ENCODE measurements at regions not wholly inside any gene's neighbourhood (a gene's known extent, or its start where the extent isn't known, plus 50 kb on each side); places are given as distances from the start of the nearest gene placed in this dataset.

- Histone ChIP-seq H3K9me3 (ENCODE audit: control insufficient read depth in 4 of 4, insufficient read depth in 3 of 4, low read length in 3 of 4) (peaks cover 0 to 8% (median 1%) of the 10 kb centered on the region in 4 donors), H3K4me3 (no peak overlapping the region), H3K36me3 (ENCODE audit: control insufficient read depth in 4 of 4, insufficient read depth in 4 of 4, low read length in 4 of 4) (no peaks in the 10 kb centered on the region), H3K27ac (ENCODE audit: low read depth in 1 of 2, low read length in 1 of 2) (no peak overlapping the region), H3K4me1 (ENCODE audit: control insufficient read depth in 5 of 5, insufficient read depth in 5 of 5, low read length in 5 of 5) (no peaks in the 10 kb centered on the region), H3K9ac (ENCODE audit: insufficient read depth in 1 of 2, low read length in 2 of 2) (no peak overlapping the region), H3K27me3 (ENCODE audit: control insufficient read depth in 3 of 3, insufficient read depth in 3 of 3, low read length in 2 of 3) (peaks cover 0 to 6% (median 4%) of the 10 kb centered on the region in 3 donors)
- DNase-seq (no peak), ATAC-seq (ENCODE audit: insufficient read depth, low FRiP score) (no peak)
- TF ChIP-seq CTCF (IDR thresholded peaks at IDR 0.05; ENCODE audit: control extremely low read depth, extremely low read depth): no peak
- 40 to 44% methylated on average over 5 of the region's 5 CpGs for WGBS, 2 donors
Observed at GRCh38 chrX:10952619-10953018, 158.5 kb upstream of the HCCS start.

- Histone ChIP-seq H3K9ac (ENCODE audit: insufficient read depth in 1 of 2, low read length in 2 of 2) (no peak overlapping the region), H3K36me3 (ENCODE audit: control insufficient read depth in 4 of 4, insufficient read depth in 4 of 4, low read length in 4 of 4) (no peaks in the 10 kb centered on the region), H3K27me3 (ENCODE audit: control insufficient read depth in 3 of 3, insufficient read depth in 3 of 3, low read length in 2 of 3) (peaks cover 0 to 3% (median 0%) of the 10 kb centered on the region in 3 donors), H3K9me3 (ENCODE audit: control insufficient read depth in 4 of 4, insufficient read depth in 3 of 4, low read length in 3 of 4) (peaks cover 0 to 1% (median 0%) of the 10 kb centered on the region in 4 donors), H3K4me3 (no peak overlapping the region), H3K27ac (ENCODE audit: low read depth in 1 of 2, low read length in 1 of 2) (no peak overlapping the region), H3K4me1 (ENCODE audit: control insufficient read depth in 5 of 5, insufficient read depth in 5 of 5, low read length in 5 of 5) (no peaks in the 10 kb centered on the region)
- no peak for ATAC-seq (ENCODE audit: insufficient read depth, low FRiP score)
- no peak for TF ChIP-seq CTCF (IDR thresholded peaks at IDR 0.05; ENCODE audit: control extremely low read depth, extremely low read depth)
- DNase-seq: no peak
- 78 to 94% methylated on average over 8 of the region's 8 CpGs for WGBS, 2 donors
Observed at GRCh38 chrX:10965174-10965798, 145.8 kb upstream of the HCCS start.

- Histone ChIP-seq H3K4me1 (ENCODE audit: control insufficient read depth in 5 of 5, insufficient read depth in 5 of 5, low read length in 5 of 5) (no peaks in the 10 kb centered on the region), H3K9me3 (ENCODE audit: control insufficient read depth in 4 of 4, insufficient read depth in 3 of 4, low read length in 3 of 4) (peaks cover 0 to 1% (median 0%) of the 10 kb centered on the region in 4 donors), H3K27ac (ENCODE audit: low read depth in 1 of 2, low read length in 1 of 2) (no peak overlapping the region), H3K36me3 (ENCODE audit: control insufficient read depth in 4 of 4, insufficient read depth in 4 of 4, low read length in 4 of 4) (no peaks in the 10 kb centered on the region), H3K27me3 (ENCODE audit: control insufficient read depth in 3 of 3, insufficient read depth in 3 of 3, low read length in 2 of 3) (peaks cover 0 to 3% (median 0%) of the 10 kb centered on the region in 3 donors), H3K4me3 (no peak overlapping the region), H3K9ac (ENCODE audit: insufficient read depth in 1 of 2, low read length in 2 of 2) (no peak overlapping the region)
- ATAC-seq (ENCODE audit: insufficient read depth, low FRiP score) (no peak), DNase-seq (no peak)
- TF ChIP-seq CTCF (IDR thresholded peaks at IDR 0.05; ENCODE audit: control extremely low read depth, extremely low read depth): no peak
- 68 to 100% methylated on average over 1 of the region's 1 CpG for WGBS, 2 donors
Observed at GRCh38 chrX:10966057-10966456, 145.1 kb upstream of the HCCS start.

- Histone ChIP-seq H3K27me3 (ENCODE audit: control insufficient read depth in 3 of 3, insufficient read depth in 3 of 3, low read length in 2 of 3) (no peaks in the 10 kb centered on the region), H3K36me3 (ENCODE audit: control insufficient read depth in 4 of 4, insufficient read depth in 4 of 4, low read length in 4 of 4) (no peaks in the 10 kb centered on the region), H3K4me3 (no peak overlapping the region), H3K27ac (ENCODE audit: low read depth in 1 of 2, low read length in 1 of 2) (no peak overlapping the region), H3K9ac (ENCODE audit: insufficient read depth in 1 of 2, low read length in 2 of 2) (no peak overlapping the region), H3K9me3 (ENCODE audit: control insufficient read depth in 4 of 4, insufficient read depth in 3 of 4, low read length in 3 of 4) (no peaks in the 10 kb centered on the region), H3K4me1 (ENCODE audit: control insufficient read depth in 5 of 5, insufficient read depth in 5 of 5, low read length in 5 of 5) (no peaks in the 10 kb centered on the region)
- WGBS, 2 donors: 83 to 86% methylated on average over 1 of the region's 1 CpG
- no peak for TF ChIP-seq CTCF (IDR thresholded peaks at IDR 0.05; ENCODE audit: control extremely low read depth, extremely low read depth)
- no peak for DNase-seq
- no peak for ATAC-seq (ENCODE audit: insufficient read depth, low FRiP score)
Observed at GRCh38 chrX:10971176-10971575, 140.0 kb upstream of the HCCS start.

Data from lung (tissue), 11 donors.